Vagina (tissue), 2 donors: ENCODE measurements at regions not wholly inside any gene's neighbourhood (a gene's known extent, or its start where the extent isn't known, plus 50 kb on each side); places are given as distances from the start of the nearest gene placed in this dataset.

Source experiments
- POLR2A ChIP-seq, 2 donors: fragments of 450-650 bp; IDR thresholded peaks; one replicate each; pipeline ENCODE4 v1.6.1; 2017; ENCODE audit warnings: antibody characterized with exemption in 2 of 2, mild to moderate bottlenecking in 2 of 2, moderate library complexity in 2 of 2
- TF ChIP-seq, protein P1 (sequence below), 3 experiments: fragments of 450-650 bp in 2 of 3; fragments of 200-600 bp in 1 of 3; sonication (generic) in 1 of 3; IDR thresholded peaks; one replicate each; pipeline ENCODE4 v1.5.1; 2017 to 2019; ENCODE audit warnings: antibody characterized with exemption in 3 of 3, mild to moderate bottlenecking in 2 of 3, moderate library complexity in 2 of 3

DNA sequence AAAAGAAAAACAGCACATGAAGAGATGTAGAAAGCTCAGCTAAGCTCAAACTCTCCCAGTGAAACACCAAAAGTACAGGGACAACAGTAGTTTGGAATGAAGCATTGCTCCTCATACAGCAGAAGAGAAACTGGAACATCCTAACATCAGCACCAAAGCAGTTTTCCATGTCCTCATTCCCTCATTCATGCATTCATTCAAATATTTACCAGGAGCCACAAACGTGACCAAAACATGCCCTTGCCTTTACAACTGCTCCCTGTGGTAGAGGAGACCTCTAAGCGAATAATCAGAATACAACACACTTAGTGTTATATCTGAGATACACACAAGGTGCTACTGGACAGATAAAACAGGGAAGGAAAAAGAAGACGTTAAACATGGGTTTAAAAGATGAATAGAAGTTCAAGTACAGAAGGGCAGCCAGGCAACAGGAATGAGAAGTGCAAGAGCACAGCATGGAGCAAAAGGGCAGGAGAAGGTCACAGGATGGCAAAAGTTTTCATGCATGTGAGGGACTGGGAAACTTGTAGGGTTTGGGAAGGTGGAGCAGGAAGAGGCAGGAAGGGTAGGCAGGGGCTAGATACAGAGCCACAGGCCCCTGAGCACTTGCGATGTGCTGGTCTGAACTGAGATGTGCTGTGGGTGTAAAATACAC is 58.5 kb upstream of the LMCD1 start:
- TF ChIP-seq, protein P1, sequence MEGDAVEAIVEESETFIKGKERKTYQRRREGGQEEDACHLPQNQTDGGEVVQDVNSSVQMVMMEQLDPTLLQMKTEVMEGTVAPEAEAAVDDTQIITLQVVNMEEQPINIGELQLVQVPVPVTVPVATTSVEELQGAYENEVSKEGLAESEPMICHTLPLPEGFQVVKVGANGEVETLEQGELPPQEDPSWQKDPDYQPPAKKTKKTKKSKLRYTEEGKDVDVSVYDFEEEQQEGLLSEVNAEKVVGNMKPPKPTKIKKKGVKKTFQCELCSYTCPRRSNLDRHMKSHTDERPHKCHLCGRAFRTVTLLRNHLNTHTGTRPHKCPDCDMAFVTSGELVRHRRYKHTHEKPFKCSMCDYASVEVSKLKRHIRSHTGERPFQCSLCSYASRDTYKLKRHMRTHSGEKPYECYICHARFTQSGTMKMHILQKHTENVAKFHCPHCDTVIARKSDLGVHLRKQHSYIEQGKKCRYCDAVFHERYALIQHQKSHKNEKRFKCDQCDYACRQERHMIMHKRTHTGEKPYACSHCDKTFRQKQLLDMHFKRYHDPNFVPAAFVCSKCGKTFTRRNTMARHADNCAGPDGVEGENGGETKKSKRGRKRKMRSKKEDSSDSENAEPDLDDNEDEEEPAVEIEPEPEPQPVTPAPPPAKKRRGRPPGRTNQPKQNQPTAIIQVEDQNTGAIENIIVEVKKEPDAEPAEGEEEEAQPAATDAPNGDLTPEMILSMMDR (IDR thresholded peaks at IDR 0.05), result no peak
- TF ChIP-seq POLR2A (IDR thresholded peaks at IDR 0.05), result no peak
